ENCODE measurements at regions not wholly inside any gene's neighbourhood (a gene's known extent, or its start where the extent isn't known, plus 50 kb on each side); places are given as distances from the start of the nearest gene placed in this dataset.

DNA sequence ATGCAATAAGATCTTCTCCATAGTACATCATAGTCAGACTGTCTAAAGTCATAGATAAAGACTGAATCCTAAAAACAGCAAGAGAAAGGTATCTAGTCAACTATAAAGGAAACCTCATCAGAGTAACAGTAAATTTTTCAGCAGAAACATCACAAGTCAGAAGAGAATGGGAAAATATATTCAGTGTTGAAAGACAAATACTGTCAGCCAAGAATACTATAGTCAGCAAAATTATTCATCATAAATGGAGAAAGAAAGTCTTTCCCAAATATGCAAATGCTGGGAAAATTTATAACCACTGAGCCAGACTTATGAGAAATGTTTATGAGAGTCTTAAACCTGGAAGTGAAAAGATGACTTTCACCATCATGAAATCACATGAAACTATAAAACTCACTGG lies 136.7 kb downstream of the KDR start:
- no peak for DNase-seq (ENCODE audit: low spot score)

DNA sequence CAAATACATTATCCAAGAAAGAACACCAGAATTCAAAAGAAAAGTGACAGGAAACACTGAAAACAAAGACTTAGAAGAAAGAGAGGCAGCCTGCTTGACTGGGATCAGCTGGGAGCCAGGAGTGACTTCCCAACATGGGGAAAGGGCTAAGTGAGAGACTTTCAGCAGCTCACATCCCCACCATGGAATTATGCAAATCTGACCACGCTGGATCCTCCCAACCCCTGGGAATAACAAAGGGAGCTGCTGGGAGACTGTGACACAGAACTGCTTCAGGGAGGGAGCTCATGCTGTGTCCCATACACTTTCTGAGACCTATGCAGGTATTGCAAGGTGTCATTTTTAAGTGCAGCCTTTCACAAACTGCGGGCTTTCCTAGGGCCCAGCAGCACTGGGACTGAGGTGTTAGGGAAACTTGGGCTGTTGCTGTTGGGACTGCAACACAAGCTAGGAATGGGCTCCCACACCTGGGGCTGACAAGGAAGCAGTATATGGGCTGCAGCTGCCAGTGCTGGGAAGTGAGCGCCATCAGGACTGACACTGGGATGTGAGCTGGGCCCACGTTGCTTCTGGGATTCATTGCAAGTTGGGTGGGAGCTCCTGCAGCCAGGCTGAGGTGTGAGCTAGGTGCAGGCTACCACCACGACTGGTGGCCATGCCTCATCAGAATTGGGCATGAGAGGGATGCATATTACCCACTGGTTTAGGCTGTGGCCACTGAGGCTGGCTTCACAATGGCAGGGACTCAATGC lies 139.1 kb downstream of the KDR start:
- DNase-seq (ENCODE audit: low spot score): no peak

- DNase-seq (ENCODE audit: low spot score): no peak
Observed at GRCh38 chr4:54976682-54977081, 148.7 kb downstream of the KDR start.

GRCh38 chr4:54976031-54976430 lies 149.4 kb downstream of the KDR start:
- DNase-seq (ENCODE audit: low spot score): no peak

- no peak for DNase-seq (ENCODE audit: low spot score)
Observed at GRCh38 chr4:54973784-54974183, 151.6 kb downstream of the KDR start.

DNA sequence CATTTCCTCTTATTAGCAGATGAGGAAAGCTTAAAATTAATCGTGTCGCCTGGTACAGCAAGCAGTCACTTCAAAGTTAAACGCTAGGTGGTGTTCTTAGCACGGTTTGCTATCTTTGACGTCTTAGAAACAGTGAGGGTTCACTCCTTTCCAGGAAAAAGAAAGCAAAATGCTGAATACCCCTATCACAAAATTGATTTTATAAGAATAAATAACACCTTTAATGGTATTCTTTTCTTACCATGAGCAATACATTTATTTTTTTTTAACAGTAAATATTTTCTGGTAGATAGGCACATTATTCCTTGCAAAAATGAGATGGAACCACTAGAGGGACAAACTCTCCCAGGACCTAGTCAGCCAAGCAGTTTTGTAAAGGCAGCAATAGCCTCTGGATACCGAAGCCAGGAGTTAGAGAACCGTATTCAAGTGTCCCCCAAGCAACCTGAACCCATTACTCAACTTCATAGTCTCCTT lies 153.9 kb downstream of the KDR start:
- peak; percentile 68 for DNase-seq (ENCODE audit: low spot score)

DNA sequence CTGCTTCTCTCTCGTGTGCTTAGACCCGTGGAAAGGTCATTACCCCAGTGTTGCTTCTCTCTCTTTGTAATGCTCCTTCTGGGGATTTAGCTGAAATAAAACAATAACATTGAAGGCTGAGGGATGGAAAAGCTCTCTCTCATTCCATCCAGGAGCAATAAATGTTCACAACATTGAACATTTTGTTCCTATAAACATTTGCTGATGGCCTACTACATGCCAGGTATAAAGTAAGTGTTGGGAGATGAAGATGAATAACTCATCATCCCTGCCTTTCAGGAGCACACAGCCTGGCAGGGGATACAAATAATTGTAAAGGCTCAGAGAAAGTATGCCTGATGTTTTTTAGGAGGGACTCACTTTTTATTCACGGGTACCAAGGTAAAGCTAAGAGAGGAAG lies 158.1 kb downstream of the KDR start:
- DNase-seq (ENCODE audit: low spot score): no peak

- peak; percentile 50 for DNase-seq (ENCODE audit: low spot score)
Observed at GRCh38 chr4:54961357-54961975, 163.9 kb downstream of the KDR start.

- DNase-seq (ENCODE audit: low spot score): no peak
Observed at GRCh38 chr4:54959651-54960116, 165.7 kb downstream of the KDR start.

GRCh38 chr4:54959131-54959530 lies 166.3 kb downstream of the KDR start:
- no peak for DNase-seq (ENCODE audit: low spot score)

- DNase-seq (ENCODE audit: low spot score): no peak
Observed at GRCh38 chr4:54958236-54958635, 167.2 kb downstream of the KDR start.

DNA sequence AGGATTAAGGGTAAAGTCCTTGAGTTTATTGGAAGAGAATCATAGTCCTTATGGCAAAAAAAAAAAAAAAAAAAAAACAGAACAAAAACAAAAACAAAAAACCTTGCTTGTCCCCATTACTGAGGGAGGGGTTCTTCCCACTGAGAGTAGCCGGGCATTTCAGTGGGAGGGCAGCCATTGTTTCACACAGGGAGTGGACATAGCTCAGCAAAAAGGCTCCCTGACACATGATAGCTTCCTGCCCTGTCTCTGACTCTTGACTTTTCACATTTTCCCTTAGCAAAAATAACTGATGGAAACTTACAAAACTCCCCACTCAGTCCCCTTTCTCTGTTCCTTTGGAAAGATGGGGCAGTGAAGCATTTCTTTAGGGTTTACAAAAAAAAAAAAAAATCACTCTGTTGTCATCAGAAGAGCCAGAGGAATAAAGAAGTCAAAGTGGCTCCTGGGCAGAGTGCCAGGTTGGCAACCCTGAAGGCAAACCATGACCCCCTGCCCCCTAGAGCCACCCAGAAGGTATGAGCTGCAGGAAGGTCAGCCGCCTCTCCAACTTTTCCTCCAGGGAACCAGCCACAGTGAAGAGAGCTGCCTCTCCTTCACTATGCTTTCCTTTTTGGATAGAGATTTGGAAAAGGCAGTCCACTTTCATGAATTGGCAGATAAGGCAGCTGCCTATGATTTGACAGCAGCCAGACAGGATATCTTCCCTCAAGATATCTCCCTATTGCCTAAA lies 170.6 kb downstream of the KDR start:
- DNase-seq (ENCODE audit: low spot score): no peak

GRCh38 chr4:54946741-54947140 lies 178.7 kb downstream of the KDR start:
- DNase-seq (ENCODE audit: low spot score): no peak

DNA sequence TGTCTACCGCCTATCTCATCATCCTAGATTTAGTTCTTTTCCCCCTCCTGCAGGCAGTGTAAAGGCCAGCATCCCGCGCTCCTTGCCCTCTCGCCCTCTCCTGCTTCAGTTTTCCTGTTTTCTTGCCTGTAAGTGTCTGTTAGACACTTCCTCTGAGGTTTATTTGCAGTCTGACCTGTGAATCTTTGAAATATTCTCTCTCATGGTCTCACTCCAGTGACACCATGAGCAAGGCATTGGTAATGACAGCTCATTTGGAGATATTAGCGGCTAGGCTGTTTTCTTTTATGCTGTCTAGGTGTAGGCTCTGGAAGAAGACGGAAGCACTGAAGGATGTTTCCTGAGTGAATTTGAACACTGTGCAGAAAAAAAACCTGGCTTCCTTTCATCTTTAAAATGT lies 179.6 kb downstream of the KDR start:
- peak; percentile 69 for DNase-seq (ENCODE audit: low spot score)

DNA sequence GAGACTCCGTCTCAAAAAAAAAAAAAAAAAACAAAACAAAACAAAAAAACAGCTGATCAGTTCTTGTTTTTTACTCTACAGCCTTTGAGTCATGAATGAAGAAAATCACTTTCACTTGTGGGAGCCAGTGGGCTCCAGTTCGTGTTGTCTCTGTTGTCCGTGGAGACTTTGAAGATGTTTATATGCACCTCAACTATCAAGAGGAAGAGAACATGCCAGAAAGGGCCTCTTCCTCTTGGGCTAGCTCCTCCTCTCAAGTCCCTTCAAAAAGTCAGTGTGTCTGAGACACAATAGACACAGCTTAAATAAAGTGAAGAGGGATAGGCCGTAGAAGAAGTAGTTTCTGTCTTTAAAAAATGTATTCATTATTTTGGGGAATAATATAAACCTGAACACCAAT lies 182.7 kb downstream of the KDR start:
- DNase-seq (ENCODE audit: low spot score): peak; percentile 43

- DNase-seq (ENCODE audit: low spot score): peak; percentile 87
Observed at GRCh38 chr4:54941994-54942552, 183.3 kb downstream of the KDR start.

GRCh38 chr4:54940996-54941865 lies 184.2 kb downstream of the KDR start:
- DNase-seq (ENCODE audit: low spot score): no peak

DNA sequence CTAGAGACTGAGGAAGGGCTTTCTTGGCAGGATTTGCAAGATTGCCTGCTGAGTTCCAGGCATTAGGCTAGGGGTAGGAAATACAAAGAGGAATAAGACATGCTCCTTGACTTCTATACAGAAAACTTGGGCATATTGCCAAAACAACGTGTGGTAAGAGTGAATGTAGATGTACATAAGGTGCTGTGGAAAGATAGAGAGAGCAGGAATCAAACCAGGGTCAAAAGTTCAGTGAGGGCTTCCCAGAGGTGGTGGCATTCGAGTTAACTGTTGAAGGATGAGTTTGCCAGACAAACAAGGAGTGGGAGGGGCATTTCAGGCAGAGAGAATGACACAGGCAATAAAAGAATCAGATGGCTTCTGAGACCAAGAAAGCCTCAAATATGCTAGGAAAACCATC lies 187.9 kb downstream of the KDR start:
- no peak for DNase-seq (ENCODE audit: low spot score)

DNA sequence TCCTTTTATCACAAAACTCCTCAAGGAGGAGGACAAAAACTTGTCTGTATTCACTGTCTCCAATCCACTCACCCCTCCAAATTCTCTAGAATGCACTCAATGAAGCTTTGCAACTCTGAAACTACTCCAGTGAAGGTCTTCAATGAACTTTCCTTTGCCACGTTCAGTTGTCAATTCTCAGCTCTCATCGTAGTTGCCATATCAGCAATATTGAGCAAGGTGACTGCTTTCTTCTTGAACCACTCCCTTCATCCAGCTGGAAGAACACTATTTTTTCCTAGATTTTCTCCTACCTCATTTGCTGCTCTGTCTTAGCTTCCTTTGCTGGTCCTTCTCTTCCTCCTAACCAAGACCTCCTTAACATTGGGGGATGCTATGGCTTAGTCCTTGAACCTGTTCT lies 191.8 kb downstream of the KDR start:
- DNase-seq (ENCODE audit: low spot score): no peak

GRCh38 chr4:54930226-54930625 lies 195.2 kb downstream of the KDR start:
- peak; percentile 88 for DNase-seq (ENCODE audit: low spot score)

DNA sequence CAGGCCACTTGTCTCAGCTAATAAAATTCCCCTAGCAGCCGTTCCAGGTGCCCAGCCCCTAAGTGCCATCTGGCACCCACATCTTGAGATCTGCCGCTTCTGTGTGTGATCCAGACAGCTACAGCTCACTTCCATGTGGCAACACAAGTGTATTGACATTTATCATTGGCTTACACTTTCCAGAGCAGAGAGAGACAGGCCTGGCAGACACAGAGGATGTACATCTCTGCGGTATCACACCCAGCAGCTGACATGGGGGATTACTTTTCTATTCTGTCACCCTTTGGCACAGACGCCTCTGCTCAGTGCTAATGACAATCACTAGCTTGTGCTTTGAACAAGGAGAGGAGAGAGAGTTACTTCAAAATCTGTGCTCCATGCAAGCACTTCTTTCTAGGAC lies 195.9 kb downstream of the KDR start:
- no peak for DNase-seq (ENCODE audit: low spot score)

GRCh38 chr4:54924891-54925290 lies 200.5 kb downstream of the KDR start:
- DNase-seq (ENCODE audit: low spot score): no peak

All from kidney capillary endothelial cell (primary cell).